H9 (cell line): ENCODE measurements at regions not wholly inside any gene's neighbourhood (a gene's known extent, or its start where the extent isn't known, plus 50 kb on each side); places are given as distances from the start of the nearest gene placed in this dataset.
A peak's percentile ranks its signal among the peaks of the same experiment; 100 is the strongest.

Source experiments
- DNase-seq: peaks from one replicate; pipeline ENCODE4 v3.0.0-alpha.2; 2017
- H2AFZ ChIP-seq: one replicate; pipeline ENCODE4 v1.6.1; 2013; ENCODE audit warnings: mild to moderate bottlenecking, low read length, control low read depth, moderate library complexity
- H2AK5ac ChIP-seq: 2 replicates; pipeline ENCODE4 v1.6.1; 2013; ENCODE audit warnings: low read length, control low read depth, mixed read lengths; ENCODE audit not compliant: insufficient read length
- H2BK120ac ChIP-seq: one replicate; pipeline ENCODE4 v1.6.1; 2013; ENCODE audit warnings: low read depth, mild to moderate bottlenecking, low read length, control low read depth, inconsistent platforms; ENCODE audit not compliant: poor library complexity, severe bottlenecking
- H2BK12ac ChIP-seq: 2 replicates; pipeline ENCODE4 v1.6.1; 2013; ENCODE audit warnings: low read length, control low read depth, mixed read lengths, low read depth; ENCODE audit not compliant: insufficient read length
- H2BK15ac ChIP-seq: 2 replicates; pipeline ENCODE4 v1.6.1; 2013; ENCODE audit warnings: low read depth, low read length, control low read depth
- H2BK20ac ChIP-seq: one replicate; pipeline ENCODE4 v1.6.1; 2013; ENCODE audit warnings: low read depth, mild to moderate bottlenecking, low read length, control low read depth, inconsistent platforms; ENCODE audit not compliant: poor library complexity, severe bottlenecking
- H2BK5ac ChIP-seq: 2 replicates; pipeline ENCODE4 v1.6.1; 2013; ENCODE audit warnings: low read length, control low read depth, mixed read lengths; ENCODE audit not compliant: insufficient read length
- H3K14ac ChIP-seq: 2 replicates; pipeline ENCODE4 v1.6.1; 2013; ENCODE audit warnings: low read length, control low read depth; ENCODE audit not compliant: insufficient read depth
- H3K18ac ChIP-seq: 2 replicates; pipeline ENCODE4 v1.6.1; 2013; ENCODE audit warnings: low read depth, mild to moderate bottlenecking, mixed read lengths, low read length, control low read depth; ENCODE audit not compliant: insufficient read length
- H3K23ac ChIP-seq: 2 replicates; pipeline ENCODE4 v1.6.1; 2013; ENCODE audit warnings: low read length, control low read depth, mixed read lengths, low read depth; ENCODE audit not compliant: insufficient read length
- H3K23me2 ChIP-seq: 2 replicates; pipeline ENCODE4 v1.6.1; 2013; ENCODE audit warnings: low read depth, mild to moderate bottlenecking, mixed read lengths, low read length, control low read depth; ENCODE audit not compliant: insufficient read length, poor library complexity, severe bottlenecking
- H3K27ac ChIP-seq: 2 replicates; pipeline ENCODE4 v1.5.1; 2013; ENCODE audit warnings: low read length, control low read depth, mixed read lengths, low read depth; ENCODE audit not compliant: insufficient read length
- H3K27me3 ChIP-seq: 2 replicates; pipeline ENCODE4 v1.6.1; 2013; ENCODE audit warnings: low read length, control low read depth, inconsistent platforms; ENCODE audit not compliant: insufficient read depth
- H3K4ac ChIP-seq: 2 replicates; pipeline ENCODE4 v1.6.1; 2013; ENCODE audit warnings: low read depth, mild to moderate bottlenecking, control low read depth, inconsistent platforms, low read length, moderate library complexity
- H3K4me1 ChIP-seq: 2 replicates; pipeline ENCODE4 v1.6.1; 2013; ENCODE audit warnings: low read length, control low read depth, inconsistent platforms; ENCODE audit not compliant: insufficient read depth
- H3K4me2 ChIP-seq: 2 replicates; pipeline ENCODE4 v1.6.1; 2013; ENCODE audit warnings: low read length, control low read depth, mixed read lengths; ENCODE audit not compliant: insufficient read length, insufficient read depth
- H3K56ac ChIP-seq: 2 replicates; pipeline ENCODE4 v1.6.1; 2013; ENCODE audit warnings: low read depth, mild to moderate bottlenecking, mixed read lengths, low read length, control low read depth; ENCODE audit not compliant: insufficient read length
- H3K79me1 ChIP-seq: 2 replicates; pipeline ENCODE4 v1.6.1; 2013; ENCODE audit warnings: low read depth, mild to moderate bottlenecking, moderate library complexity, low read length, control low read depth, inconsistent platforms; ENCODE audit not compliant: insufficient read depth, poor library complexity, severe bottlenecking
- H3K79me2 ChIP-seq: 2 replicates; pipeline ENCODE4 v1.6.1; 2013; ENCODE audit warnings: low read length, control low read depth, inconsistent platforms; ENCODE audit not compliant: insufficient read depth
- H3K9ac ChIP-seq: 2 replicates; pipeline ENCODE4 v1.6.1; 2013; ENCODE audit warnings: low read length, control low read depth, mixed read lengths; ENCODE audit not compliant: insufficient read length; ENCODE audit errors: extremely low read depth
- H3K9me3 ChIP-seq: one replicate; pipeline ENCODE4 v1.6.1; 2013; ENCODE audit warnings: low read depth, low read length, inconsistent platforms; ENCODE audit not compliant: control insufficient read depth
- H3T11ph ChIP-seq: one replicate; pipeline ENCODE4 v1.6.1; 2013; ENCODE audit warnings: mild to moderate bottlenecking, low read length, control low read depth, inconsistent platforms
- H4K20me1 ChIP-seq: one replicate; pipeline ENCODE4 v1.6.1; 2013; ENCODE audit not compliant: control insufficient read depth, insufficient read length, insufficient read depth
- H4K5ac ChIP-seq: 2 replicates; pipeline ENCODE4 v1.6.1; 2013; ENCODE audit warnings: low read depth, mild to moderate bottlenecking, mixed read lengths, low read length, control low read depth; ENCODE audit not compliant: insufficient read length
- H4K8ac ChIP-seq: replicated peaks from 2 replicates; pipeline ENCODE4 v1.6.1; 2013; ENCODE audit warnings: low read length, control low read depth, mixed read lengths, low read depth; ENCODE audit not compliant: insufficient read length
- H4K91ac ChIP-seq: 2 replicates; pipeline ENCODE4 v1.6.1; 2013; ENCODE audit warnings: low read depth, mild to moderate bottlenecking, moderate library complexity, mixed read lengths, low read length, control low read depth; ENCODE audit not compliant: insufficient read length
- H3K27ac Mint-ChIP-seq, 3 experiments: 2 replicates in 2 of 3; 3 replicates in 1 of 3; pipeline ENCODE4 v1.8.0; 2020 to 2021; ENCODE audit warnings: mixed read lengths in 3 of 3, mild to moderate bottlenecking in 1 of 3, moderate library complexity in 1 of 3
- H3K27me3 Mint-ChIP-seq: 2 replicates; pipeline ENCODE4 v1.8.0; 2021; ENCODE audit warnings: low read depth, mild to moderate bottlenecking, moderate library complexity, mixed read lengths
- H3K36me3 Mint-ChIP-seq, 3 experiments: 2 replicates in 2 of 3; 3 replicates in 1 of 3; pipeline ENCODE4 v1.8.0; 2020 to 2021; ENCODE audit warnings: low read depth in 3 of 3, mixed read lengths in 3 of 3; ENCODE audit not compliant: insufficient read depth in 1 of 3
- H3K4me1 Mint-ChIP-seq, 2 experiments: 2 replicates each; pipeline ENCODE4 v1.8.0; 2020; ENCODE audit warnings: mixed read lengths in 2 of 2
- H3K4me3 Mint-ChIP-seq, 2 experiments: 2 replicates in 1 of 2; 3 replicates in 1 of 2; pipeline ENCODE4 v1.8.0; 2020 to 2021; ENCODE audit warnings: mild to moderate bottlenecking in 2 of 2, mixed read lengths in 2 of 2, moderate library complexity in 1 of 2
- H3K9me3 Mint-ChIP-seq, 2 experiments: 2 replicates in 1 of 2; 3 replicates in 1 of 2; pipeline ENCODE4 v1.8.0; 2020; ENCODE audit warnings: mild to moderate bottlenecking in 2 of 2, mixed read lengths in 2 of 2, moderate library complexity in 1 of 2
- WGBS: extraction: QIAGEN DNeasy Blood & Tissue Kit; methylation state at CpG from one replicate; pipeline ENCODE4 v1.1.7; 2013; ENCODE audit warnings: missing lambda C conversion rate, low lambda C conversion rate, mixed read lengths; ENCODE audit not compliant: insufficient read length; ENCODE audit errors: extremely low coverage; 5-methylcytosine and 5-hydroxymethylcytosine counted together
- TF ChIP-seq, protein P1 (sequence below): fragments of 200-600 bp; sonication (generic); conservative IDR thresholded peaks from 3 replicates; pipeline ENCODE4 v1.8.0; 2021; ENCODE audit warnings: antibody characterized with exemption, mild to moderate bottlenecking

DNA sequence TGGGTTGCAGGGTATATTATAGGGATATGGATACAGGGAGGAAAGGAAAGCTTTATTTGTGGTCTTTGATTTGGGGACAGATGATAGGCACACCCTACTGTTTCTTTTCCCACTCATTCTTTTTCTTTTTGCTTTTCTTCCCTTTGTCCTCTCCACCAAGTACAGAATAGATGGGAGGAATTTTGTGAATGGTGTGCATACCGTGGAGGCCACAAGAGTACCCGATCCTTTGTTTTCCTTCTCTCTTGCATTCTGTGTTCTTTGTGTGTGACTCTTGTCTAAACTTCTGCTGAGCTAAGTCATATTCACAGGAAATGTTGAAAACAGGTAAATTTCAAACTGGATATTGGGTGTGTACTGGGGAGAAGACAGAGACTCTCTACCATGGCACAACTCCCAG is 321.4 kb upstream of the SLC8A1 start:
- Histone ChIP-seq H3K4ac (no peak overlapping the region), H4K20me1 (no peaks in the 10 kb centered on the region), H3K14ac (no peak overlapping the region), H2AFZ (no peak overlapping the region), H3K4me1 (no peaks in the 10 kb centered on the region), H2BK12ac (no peak overlapping the region), H4K91ac (no peak overlapping the region), H3K27ac (no peak overlapping the region), H3K18ac (no peak overlapping the region), H3K79me1 (no peaks in the 10 kb centered on the region), H4K5ac (no peak overlapping the region), H3K9ac (no peak overlapping the region), H3K79me2 (no peaks in the 10 kb centered on the region), H3K9me3 (no peaks in the 10 kb centered on the region), H2BK20ac (no peak overlapping the region), H3K27me3 (no peaks in the 10 kb centered on the region), H3K56ac (no peak overlapping the region), H3T11ph (no peak overlapping the region), H2BK120ac (no peak overlapping the region), H3K4me2 (no peak overlapping the region), H3K23ac (no peak overlapping the region), H2BK15ac (no peak overlapping the region), H2AK5ac (no peak overlapping the region), H3K23me2 (no peaks in the 10 kb centered on the region), H4K8ac (no peak overlapping the region), H2BK5ac (no peak overlapping the region)
- peak overlapping the region in 1 of 3 experiments; percentile 0; a peak in 3 of 7 replicates for H3K27ac Mint-ChIP-seq
- no peak for DNase-seq
- peaks cover 7 to 10% of the 10 kb centered on the region in 2 experiments for H3K4me1 Mint-ChIP-seq
- WGBS = no CpG with 5 or more reads among the region's 2 CpGs
- no peak overlapping the region for H3K4me3 Mint-ChIP-seq
- no peaks in the 10 kb centered on the region for H3K27me3 Mint-ChIP-seq
- no peaks in the 10 kb centered on the region for H3K36me3 Mint-ChIP-seq
- H3K9me3 Mint-ChIP-seq = no peaks in the 10 kb centered on the region
- TF ChIP-seq, protein P1, sequence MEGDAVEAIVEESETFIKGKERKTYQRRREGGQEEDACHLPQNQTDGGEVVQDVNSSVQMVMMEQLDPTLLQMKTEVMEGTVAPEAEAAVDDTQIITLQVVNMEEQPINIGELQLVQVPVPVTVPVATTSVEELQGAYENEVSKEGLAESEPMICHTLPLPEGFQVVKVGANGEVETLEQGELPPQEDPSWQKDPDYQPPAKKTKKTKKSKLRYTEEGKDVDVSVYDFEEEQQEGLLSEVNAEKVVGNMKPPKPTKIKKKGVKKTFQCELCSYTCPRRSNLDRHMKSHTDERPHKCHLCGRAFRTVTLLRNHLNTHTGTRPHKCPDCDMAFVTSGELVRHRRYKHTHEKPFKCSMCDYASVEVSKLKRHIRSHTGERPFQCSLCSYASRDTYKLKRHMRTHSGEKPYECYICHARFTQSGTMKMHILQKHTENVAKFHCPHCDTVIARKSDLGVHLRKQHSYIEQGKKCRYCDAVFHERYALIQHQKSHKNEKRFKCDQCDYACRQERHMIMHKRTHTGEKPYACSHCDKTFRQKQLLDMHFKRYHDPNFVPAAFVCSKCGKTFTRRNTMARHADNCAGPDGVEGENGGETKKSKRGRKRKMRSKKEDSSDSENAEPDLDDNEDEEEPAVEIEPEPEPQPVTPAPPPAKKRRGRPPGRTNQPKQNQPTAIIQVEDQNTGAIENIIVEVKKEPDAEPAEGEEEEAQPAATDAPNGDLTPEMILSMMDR = no peak
